Mucosa of descending colon (tissue), 3 donors: ENCODE measurements at regions not wholly inside any gene's neighbourhood (a gene's known extent, or its start where the extent isn't known, plus 50 kb on each side); places are given as distances from the start of the nearest gene placed in this dataset.

Source experiments
- ATAC-seq: fragments of 200-7000 bp; cut with Tn5 transposase; one replicate; pipeline ENCODE4 v1.9.1; 2020; ENCODE audit warnings: mild to moderate bottlenecking, moderate library complexity
- DNase-seq, 3 donors: peaks; one replicate each; pipeline ENCODE4 v3.0.0-alpha.2; 2020
- H3K36me3 ChIP-seq: fragments of 200-600 bp; one replicate; pipeline ENCODE4 v1.8.0; 2021; ENCODE audit warnings: low read depth, mild to moderate bottlenecking
- H3K4me1 ChIP-seq: fragments of 200-600 bp; one replicate; pipeline ENCODE4 v1.8.0; 2021; ENCODE audit warnings: low read depth, mild to moderate bottlenecking
- H3K4me3 ChIP-seq: fragments of 200-600 bp; one replicate; pipeline ENCODE4 v1.8.0; 2021; ENCODE audit warnings: mild to moderate bottlenecking
- H3K9me3 ChIP-seq: fragments of 200-600 bp; one replicate; pipeline ENCODE4 v1.8.0; 2021; ENCODE audit warnings: mild to moderate bottlenecking
- intact Hi-C, 2 donors: fragments of 100-400 bp; cut with DNase I in 1 of 2; cut with micrococcal nuclease in 1 of 2; formaldehyde crosslinking; loops; one replicate each; pipeline versions ENCODE4 v1.11.0 to v1.11.1; 2022; cut with DNase I, micrococcal nuclease
- TF ChIP-seq, protein P1 (sequence below): fragments of 200-600 bp; IDR thresholded peaks from one replicate; pipeline ENCODE4 v1.8.0; 2022; ENCODE audit warnings: antibody characterized with exemption, mild to moderate bottlenecking
- donor health status: DM: no; HTN: no; CAD: no; lungs with moderate emphysema.
- donor health status: DM: no; HTN: no; CAD: no.
- donor health status: DM: no; HTN: yes; CAD: no.

DNA sequence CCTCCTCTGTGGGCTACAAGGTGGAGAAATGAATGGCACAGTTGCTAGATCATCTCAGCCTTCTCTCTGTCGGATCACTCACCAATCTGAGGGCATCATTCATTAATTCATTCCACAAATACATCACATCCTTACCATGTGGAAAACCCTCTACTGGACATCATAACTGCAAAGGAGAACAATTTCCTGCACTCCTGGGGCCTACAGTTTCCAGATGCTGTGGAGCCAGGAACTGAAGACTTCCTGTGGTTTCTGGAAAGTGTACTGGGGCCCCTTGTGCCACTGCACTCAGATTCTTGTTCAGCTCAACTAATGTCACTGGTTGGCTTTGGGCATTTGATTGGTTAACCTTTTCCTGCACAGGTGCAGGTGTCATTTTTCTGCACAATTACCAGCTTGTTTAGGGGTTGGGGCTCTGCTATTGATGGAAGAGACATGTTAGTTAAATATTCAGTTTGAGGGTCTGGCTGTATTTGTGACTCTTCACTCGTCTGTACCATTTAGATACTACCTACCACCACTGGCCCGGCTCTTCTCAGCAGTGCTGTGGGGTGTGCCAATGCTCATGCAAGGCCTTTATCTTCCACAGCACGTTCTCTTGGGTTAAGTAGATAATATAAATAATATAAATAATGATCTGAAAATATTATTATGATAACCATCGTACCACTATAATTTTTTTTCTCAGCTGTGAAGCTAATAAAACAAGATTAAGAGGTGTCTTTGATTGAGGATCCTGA lies 427.3 kb downstream of the TSN start:
- Histone ChIP-seq H3K4me3 (no peak overlapping the region), H3K36me3 (no peaks in the 10 kb centered on the region), H3K4me1 (no peaks in the 10 kb centered on the region), H3K9me3 (no peaks in the 10 kb centered on the region)
- TF ChIP-seq, protein P1, sequence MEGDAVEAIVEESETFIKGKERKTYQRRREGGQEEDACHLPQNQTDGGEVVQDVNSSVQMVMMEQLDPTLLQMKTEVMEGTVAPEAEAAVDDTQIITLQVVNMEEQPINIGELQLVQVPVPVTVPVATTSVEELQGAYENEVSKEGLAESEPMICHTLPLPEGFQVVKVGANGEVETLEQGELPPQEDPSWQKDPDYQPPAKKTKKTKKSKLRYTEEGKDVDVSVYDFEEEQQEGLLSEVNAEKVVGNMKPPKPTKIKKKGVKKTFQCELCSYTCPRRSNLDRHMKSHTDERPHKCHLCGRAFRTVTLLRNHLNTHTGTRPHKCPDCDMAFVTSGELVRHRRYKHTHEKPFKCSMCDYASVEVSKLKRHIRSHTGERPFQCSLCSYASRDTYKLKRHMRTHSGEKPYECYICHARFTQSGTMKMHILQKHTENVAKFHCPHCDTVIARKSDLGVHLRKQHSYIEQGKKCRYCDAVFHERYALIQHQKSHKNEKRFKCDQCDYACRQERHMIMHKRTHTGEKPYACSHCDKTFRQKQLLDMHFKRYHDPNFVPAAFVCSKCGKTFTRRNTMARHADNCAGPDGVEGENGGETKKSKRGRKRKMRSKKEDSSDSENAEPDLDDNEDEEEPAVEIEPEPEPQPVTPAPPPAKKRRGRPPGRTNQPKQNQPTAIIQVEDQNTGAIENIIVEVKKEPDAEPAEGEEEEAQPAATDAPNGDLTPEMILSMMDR = no peak
- DNase-seq (no peak), ATAC-seq (no peak)
- intact Hi-C loops = no loop called here

DNA sequence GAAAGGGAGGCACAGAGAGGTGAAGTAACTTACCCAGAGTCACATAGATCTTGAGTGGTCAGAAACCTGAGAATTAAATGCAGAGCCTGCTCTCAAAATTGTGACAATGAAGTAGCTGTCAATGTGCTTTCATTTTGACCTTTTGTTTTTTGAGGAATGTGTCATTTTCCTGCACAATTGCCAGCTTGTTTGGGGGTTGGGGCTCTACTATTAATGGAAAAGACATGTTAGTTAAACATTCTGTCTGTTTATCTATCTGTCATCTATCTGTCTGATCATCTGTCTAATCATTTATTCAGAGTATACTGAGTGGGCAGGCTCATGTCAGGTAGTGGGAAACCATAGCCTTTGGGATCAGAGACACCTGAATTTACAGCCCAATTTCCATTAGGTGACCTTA lies 428.4 kb downstream of the TSN start:
- ATAC-seq = no peak
- Histone ChIP-seq H3K36me3 (no peaks in the 10 kb centered on the region), H3K4me1 (no peaks in the 10 kb centered on the region), H3K4me3 (no peak overlapping the region), H3K9me3 (no peaks in the 10 kb centered on the region)
- DNase-seq = no peak
- TF ChIP-seq, protein P1 = no peak
- intact Hi-C loops = no loop called here

DNA sequence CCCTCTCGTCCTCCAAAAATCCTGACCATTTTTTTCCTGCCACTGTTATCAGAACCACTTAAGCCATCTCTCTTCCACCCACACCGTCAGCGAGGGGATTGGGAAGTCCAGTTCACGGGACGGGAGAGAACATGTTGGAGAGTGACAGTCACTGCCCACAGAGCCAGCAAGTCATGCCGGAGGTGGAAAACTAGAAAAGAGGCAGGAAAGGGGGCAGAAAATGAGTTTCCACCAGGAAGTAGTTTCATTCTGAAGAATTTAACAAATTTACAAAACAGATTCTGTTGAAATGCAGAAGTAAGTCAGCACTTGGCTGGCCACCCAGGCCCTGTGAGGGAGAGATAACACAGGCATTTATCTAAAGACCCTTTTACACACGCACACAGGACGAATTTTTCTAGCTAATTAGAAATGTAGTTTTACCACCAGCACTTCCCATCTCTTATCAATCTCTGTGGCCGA lies 431.3 kb downstream of the TSN start:
- H3K4me1 ChIP-seq = no peaks in the 10 kb centered on the region
- intact Hi-C loops = no loop called here
- H3K36me3 ChIP-seq = no peaks in the 10 kb centered on the region
- H3K4me3 ChIP-seq = no peak overlapping the region
- TF ChIP-seq, protein P1 = no peak
- ATAC-seq (no peak), DNase-seq (no peak)
- no peaks in the 10 kb centered on the region for H3K9me3 ChIP-seq

DNA sequence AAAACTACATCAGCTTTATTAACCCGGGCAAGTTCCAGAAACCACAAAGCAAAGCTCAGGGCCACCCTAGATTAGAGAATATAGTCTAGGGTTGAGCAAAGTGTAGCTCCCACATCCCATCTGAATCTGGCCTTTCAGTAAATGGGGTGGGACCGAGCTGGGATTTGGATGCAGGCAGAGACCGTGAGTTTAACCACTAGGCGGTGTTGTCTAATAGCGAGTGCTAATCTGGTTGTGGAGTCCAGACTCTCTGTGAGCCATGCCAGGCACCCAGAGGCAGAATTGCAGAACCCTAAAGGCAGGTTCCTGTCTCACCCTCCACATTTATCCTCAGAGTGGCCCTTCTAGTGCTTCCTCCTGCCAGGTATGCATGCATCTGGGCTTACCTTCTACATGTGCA lies 435.9 kb downstream of the TSN start:
- ATAC-seq (peak; percentile 47), DNase-seq (peak in 1 of 3 donors; percentile 49)
- Histone ChIP-seq H3K4me1 (no peaks in the 10 kb centered on the region), H3K4me3 (no peak overlapping the region), H3K36me3 (no peaks in the 10 kb centered on the region), H3K9me3 (no peaks in the 10 kb centered on the region)
- intact Hi-C loops = no loop called here
- TF ChIP-seq, protein P1 = no peak

DNA sequence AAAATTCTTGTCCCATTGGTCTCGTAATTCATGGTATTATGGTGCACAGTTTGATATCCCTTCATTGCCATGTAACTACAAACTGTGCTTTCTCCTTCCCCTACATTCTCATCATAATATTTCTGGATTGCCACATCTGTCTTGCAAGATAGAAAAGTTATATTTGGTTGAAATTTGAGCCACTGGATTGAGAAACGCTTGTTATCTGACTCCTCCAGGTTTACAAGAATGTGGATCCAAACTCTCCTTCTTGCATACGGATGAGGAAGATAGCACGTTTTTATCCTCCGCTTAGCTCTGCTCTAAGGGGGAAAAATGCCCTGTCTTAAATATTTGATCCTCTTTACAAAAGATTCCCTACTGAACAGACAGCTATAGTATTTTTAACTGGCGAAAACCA lies 438.2 kb downstream of the TSN start:
- Histone ChIP-seq H3K36me3 (no peaks in the 10 kb centered on the region), H3K4me3 (no peak overlapping the region), H3K9me3 (no peaks in the 10 kb centered on the region), H3K4me1 (no peaks in the 10 kb centered on the region)
- no peak for ATAC-seq
- TF ChIP-seq, protein P1 = no peak
- DNase-seq = no peak
- intact Hi-C loops = no loop called here

DNA sequence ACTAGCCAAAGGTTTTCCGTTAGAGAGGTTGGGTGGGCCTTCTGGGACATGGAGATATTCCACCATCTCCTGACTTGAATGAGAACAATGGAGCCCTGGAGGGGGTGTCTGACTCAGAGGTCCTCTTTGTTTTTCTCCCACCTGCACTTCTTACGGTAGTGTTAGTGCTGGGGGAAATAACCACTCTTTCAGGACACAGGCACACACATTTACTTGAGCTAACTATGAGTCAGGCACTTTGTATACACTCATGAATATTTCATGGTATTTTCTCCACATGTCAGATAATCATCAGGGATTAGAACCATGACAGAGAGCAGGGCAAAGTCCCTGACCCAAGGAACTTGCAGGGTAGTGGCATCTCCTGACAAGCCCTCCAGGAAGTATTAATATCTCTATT lies 439.1 kb downstream of the TSN start:
- no peak for ATAC-seq
- DNase-seq = no peak
- no peak overlapping the region for H3K4me3 ChIP-seq
- H3K9me3 ChIP-seq = no peaks in the 10 kb centered on the region
- TF ChIP-seq, protein P1 = no peak
- H3K36me3 ChIP-seq = no peaks in the 10 kb centered on the region
- intact Hi-C loops = no loop called here
- H3K4me1 ChIP-seq = no peaks in the 10 kb centered on the region
